Daoy (cell line): ENCODE measurements at regions not wholly inside any gene's neighbourhood (a gene's known extent, or its start where the extent isn't known, plus 50 kb on each side); places are given as distances from the start of the nearest gene placed in this dataset.
"Not testable (repeated sequence)": the region's sequence is repeated elsewhere in the genome, so short reads cannot be mapped to it uniquely, and the experiment has no call there.

Source experiments
- DNase-seq: peaks from one replicate; pipeline ENCODE4 v3.0.0-alpha.2; 2015; ENCODE audit warnings: low read depth

- DNase-seq, result no peak
These were observed 246.6 kb upstream of the BTBD3 start for GRCh38 chr20:11671015-11671511.

DNA sequence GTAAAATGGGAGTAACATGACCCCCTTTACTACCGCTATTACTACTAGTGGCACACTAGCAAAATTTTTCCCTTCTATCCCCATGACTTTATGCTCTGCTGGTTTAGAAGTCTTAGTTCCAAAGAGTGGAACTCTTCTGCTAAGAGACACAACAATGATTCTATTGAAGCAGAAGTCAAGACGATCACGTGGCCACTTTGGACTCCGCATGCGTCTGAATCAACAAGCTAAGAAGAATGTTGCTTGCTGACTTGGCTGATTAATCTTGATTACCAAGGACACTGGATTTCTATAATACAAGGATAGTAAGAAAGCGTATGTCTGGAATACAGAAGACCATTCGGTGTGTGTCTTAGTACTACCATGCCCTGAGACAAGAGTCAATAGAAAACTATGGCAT, 244.7 kb upstream of the BTBD3 start:
- no peak for DNase-seq

GRCh38 chr20:11675920-11676629, 241.6 kb upstream of the BTBD3 start:
- no peak for DNase-seq

GRCh38 chr20:11676630-11677287, 240.9 kb upstream of the BTBD3 start:
- DNase-seq, result peak; percentile 46

GRCh38 chr20:11677428-11677827, 240.3 kb upstream of the BTBD3 start:
- no peak for DNase-seq

DNA sequence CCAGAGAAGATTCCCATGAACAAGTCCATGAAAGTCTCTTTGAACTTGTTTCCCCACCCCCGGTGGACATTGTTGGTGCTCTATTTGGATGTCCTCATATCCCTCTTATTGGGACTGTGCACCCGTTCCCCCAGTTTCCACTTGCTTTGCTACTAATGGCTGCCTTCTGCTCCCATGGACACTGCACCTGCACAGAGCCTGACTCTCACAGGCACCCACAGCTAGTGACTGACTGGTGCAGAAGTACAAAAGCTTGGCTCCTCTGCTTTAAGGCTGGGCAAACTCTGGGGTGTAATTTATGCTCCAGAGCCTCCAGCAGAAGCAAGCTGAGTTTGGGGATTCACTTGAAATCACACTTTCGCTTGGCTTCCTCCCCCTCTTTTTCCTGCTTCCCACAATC, 239.9 kb upstream of the BTBD3 start:
- DNase-seq, result no peak

DNA sequence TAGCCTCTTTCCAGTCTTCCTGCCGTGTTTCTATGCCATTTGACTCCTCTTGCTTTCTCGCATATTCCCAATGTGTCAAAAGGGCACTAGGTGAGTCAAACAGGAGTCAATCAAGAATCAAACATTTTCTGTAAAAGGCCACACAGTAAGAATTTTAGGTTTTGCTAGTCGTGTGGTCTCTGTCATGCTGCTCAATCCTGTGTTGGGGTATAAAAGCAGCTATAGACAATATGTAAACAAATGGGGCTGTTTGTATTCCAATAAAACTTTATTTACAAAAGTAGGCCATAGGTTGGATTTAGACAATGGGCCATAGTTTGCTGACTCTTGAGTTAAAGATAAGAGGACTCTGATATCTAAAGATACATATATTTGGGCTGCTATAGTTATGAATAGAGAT, 235.4 kb upstream of the BTBD3 start:
- DNase-seq, result no peak

DNA sequence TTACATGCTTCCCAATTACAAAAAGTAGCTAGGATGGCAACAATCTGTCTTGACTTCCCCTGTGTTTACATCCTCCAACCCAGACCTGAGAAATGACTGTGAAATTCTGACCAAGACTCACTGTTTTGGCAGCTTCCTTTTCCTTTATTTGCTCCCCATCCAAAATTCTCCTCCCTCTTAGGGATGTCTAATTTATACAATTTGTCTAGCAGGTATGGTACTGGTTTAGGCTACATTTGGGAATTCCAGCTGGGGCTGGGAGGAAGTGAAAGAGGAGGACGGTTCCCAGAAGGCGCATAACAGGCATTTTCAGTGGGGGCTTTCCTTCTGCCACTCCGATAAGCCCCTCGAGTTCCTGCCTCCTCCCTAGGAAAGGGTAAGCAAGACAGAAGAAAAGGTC, 231.5 kb upstream of the BTBD3 start:
- no peak for DNase-seq

DNA sequence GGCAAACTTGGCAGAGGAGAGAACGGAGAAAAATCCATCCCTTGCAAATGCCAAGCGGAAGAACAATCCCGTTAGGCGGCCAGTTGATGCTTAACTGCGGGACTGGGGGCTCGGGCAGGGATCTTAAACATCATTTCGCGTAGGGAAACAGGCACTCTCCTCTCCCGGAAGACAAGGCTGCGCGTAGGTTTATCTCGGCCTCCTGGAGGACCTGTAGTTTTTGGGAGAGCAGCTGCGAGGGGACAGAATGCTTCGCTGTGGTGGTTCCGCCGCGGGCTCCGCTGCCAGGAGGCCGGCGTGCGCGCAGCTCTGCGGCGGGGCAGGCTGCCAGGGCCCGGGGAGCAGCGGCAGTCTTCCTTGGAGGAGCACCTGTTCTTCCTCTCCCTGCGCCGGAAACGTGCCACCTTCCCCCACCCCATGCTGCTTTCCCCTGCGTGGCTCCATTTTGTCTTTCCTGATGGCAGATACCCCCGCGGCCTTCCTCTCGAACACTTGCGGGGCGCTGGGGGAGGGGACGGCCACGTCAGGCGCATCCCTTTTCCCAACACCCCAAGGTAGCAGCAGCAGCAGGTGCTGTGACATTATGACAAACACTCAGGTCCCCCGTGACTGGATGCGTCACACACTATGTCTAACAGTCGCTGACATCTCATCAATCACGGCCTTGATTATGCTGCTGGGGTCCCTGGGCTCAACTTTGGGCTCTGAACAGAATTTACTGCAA, 230.7 kb upstream of the BTBD3 start:
- peak; percentile 19 for DNase-seq

DNA sequence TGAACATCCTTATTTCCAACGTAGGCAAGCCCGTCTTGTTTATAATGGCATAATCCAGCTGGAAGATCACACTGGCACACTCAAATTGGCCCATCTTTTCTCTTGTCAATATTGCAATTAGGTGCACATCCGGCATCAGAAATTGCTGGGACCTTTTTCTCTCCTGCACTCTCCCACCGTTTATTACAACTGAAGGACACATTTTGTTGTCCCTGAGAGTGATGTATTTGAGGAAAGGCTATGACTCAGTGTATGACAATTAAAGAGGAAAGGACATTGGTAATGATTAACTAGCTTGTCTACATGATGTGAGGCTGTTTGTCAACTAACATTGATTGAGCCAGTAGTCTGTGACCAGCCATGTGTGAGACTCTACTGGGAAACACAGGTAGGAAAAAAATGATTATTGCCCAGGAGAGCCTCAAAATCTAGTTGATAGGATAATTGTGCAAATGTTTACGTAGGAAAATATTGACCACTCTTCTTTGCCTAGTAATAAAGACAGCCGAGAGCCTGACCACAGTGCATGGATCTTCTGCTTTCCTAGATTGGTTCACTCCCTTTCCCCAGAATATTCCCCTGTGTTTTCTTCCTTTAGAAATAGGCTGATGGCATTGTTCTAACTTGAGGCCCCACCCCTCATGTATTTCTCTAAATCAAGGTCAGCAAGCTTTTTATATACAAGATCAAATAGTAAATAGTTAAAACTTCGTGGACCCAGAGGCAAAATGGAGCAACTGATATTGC, 230.0 kb upstream of the BTBD3 start:
- DNase-seq, result no peak

DNA sequence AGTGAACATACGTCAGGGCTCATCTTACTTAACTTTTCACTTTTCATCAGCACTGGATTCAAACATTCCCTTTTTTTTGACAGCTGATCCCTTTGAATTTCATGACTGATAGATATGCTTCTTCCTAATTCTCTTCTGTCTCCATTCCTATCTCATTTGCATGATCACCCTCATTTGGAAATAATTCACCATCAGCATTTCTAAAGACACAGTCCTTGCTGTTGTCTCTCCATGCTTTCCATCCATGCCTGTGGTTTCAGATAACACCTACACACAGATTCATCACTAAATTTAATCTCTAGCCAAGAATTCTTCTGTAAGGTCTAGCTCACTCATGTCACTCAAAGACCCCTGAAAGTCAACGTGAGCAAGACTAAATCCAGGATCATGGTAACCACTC, 228.4 kb upstream of the BTBD3 start:
- DNase-seq, result no peak

DNA sequence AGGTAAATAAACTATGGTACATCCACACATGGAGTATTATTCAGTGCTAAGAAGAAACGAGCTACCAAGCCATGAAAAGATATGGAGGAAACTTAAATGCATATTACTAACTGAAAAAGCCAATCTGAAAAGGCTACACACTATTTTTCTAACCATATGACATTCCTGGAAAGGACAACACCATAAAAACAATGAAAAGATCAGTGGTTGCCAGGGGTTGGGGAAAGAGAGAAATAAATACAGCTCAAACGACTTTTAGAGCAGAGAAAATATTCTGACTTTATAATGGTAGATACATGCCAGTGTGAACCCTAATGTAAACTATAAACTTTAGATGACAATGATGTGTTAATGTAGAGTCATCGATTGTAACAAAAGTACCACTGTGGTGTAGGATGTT, 225.9 kb upstream of the BTBD3 start:
- no peak for DNase-seq

DNA sequence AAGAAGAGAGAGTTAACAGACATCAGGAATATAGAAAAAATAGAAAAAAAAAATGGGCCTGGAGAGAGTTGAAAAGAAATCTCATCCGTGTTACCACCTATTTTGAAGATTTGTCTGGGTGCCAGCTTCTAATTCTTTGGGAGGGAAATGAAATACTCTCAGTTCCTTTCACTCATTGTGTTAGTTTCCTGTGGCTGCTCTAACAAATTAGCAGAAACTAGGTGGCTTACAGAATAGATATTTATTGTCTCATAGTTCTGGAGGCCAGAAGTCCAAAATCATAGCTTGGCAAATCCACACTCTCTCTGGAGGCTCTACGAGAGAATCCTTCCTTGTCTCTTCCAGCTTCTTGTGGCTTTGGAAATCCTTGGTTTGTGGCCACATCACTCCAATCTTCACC, 225.1 kb upstream of the BTBD3 start:
- DNase-seq, result no peak

DNA sequence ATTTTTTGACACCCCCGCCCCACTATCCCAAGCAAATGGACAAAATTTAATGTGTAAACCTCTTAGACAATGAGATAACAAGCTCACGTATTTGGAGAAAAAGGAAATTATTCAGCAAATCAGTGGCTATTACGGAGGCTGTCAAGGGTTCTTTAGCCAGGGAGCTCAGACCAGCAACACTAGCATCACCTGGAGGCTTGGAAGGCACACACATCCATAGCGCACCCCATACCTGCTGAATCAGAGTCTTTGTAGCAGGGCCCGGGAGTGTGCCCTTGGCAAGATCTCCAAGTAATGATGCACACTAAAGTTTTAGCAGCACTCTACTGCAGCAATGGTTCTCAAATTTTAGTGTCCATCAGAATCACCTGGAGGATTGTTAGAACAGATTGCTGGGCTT, 223.2 kb upstream of the BTBD3 start:
- DNase-seq, result no peak

- DNase-seq, result no peak
These were observed 220.6 kb upstream of the BTBD3 start for GRCh38 chr20:11697055-11697454.

- no peak for DNase-seq
These were observed 220.0 kb upstream of the BTBD3 start for GRCh38 chr20:11697646-11698045.

DNA sequence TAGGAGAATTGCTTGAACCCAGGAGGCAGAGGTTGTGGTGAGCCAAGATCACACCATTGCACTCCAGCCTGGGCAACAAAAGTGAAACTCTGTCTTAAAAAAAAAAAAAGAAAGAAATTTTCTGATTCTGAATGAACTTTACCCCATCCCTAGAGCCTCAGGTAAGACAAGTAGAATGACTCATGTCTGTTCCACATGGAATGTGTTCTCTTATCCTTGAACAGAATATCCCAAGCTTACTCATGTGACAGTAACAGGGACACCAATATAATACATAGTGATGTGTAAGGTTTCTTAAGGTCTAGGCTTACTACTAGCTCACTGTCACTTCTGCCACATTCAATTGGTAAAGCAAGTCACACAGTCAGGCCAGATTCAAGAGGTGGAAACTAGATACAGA, 219.6 kb upstream of the BTBD3 start:
- no peak for DNase-seq

GRCh38 chr20:11700831-11701230, 216.9 kb upstream of the BTBD3 start:
- DNase-seq, result no peak

GRCh38 chr20:11702721-11703518, 214.8 kb upstream of the BTBD3 start:
- no peak for DNase-seq

- DNase-seq, result no peak
These were observed 212.2 kb upstream of the BTBD3 start for GRCh38 chr20:11705512-11705911.

DNA sequence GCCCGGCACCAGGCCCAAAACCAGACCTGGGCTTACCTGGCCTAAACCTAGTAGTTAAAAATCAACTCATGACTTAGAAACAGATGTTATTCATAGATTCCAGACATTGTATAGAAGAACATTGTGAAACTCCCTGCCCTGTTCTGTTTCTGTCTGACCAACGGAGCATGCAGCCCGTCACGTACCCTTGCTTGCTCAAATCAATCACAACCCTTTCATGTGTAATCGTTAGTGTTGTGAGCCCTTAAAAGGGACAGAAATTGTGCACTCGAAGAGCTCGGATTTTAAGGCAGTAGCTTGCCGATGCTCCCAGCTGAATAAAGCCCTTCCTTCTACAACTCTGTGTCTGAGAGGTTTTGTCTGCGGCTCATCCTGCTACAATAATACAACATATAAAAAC, 209.5 kb upstream of the BTBD3 start:
- DNase-seq, result not testable (repeated sequence)
